ENCODE measurements at regions not wholly inside any gene's neighbourhood (a gene's known extent, or its start where the extent isn't known, plus 50 kb on each side); places are given as distances from the start of the nearest gene placed in this dataset.

- TF ChIP-seq CTCF (conservative IDR thresholded peaks at IDR 0.05; ENCODE audit: low read depth, low read length) (no peak), EZH2 (IDR thresholded peaks at IDR 0.05; ENCODE audit: borderline replicate concordance, low read depth, low read length, poor library complexity, severe bottlenecking) (no peak)
Observed at GRCh38 chr6:16812993-16813392, 51.7 kb upstream of the ATXN1 start.
